ENCODE measurements at regions not wholly inside any gene's neighbourhood (a gene's known extent, or its start where the extent isn't known, plus 50 kb on each side); places are given as distances from the start of the nearest gene placed in this dataset.
"Not testable (repeated sequence)": the region's sequence is repeated elsewhere in the genome, so short reads cannot be mapped to it uniquely, and the experiment has no call there.

DNA sequence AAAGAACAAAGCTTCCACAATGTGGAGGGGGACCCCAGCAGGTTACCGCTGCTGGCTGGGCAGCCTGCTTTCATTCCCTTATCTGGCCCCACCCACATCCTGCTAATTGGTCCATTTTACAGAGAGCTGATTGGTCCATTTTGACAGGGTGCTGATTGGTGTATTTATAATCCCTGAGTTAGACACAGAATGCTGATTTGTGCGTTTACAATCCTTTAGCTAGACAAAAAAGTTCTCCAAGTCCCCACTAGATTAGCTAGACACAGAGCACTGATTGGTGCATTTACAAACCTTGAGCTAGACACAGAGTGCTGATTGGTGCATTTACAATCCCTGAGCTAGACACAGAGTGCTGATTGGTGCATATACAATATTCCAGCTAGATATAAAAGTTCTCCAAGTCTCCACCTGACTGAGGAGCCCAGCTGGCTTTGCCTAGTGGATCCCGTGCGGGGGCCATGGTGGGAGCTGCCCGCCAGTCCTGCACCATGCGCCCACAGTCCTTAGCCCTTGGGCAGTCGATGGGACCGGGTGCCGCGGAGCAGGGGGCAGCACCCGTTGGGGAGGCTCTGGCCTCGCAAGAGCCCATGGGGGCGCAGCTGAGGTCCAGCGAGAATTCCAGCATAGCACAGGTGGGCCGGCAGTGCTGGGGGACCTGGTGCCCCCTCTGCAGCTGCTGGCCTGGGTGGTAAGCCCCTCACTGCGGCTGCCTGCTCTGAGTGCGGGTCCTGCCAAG is 88.8 kb upstream of the MYLIP start:
- DNase-seq = not testable (repeated sequence)

DNA sequence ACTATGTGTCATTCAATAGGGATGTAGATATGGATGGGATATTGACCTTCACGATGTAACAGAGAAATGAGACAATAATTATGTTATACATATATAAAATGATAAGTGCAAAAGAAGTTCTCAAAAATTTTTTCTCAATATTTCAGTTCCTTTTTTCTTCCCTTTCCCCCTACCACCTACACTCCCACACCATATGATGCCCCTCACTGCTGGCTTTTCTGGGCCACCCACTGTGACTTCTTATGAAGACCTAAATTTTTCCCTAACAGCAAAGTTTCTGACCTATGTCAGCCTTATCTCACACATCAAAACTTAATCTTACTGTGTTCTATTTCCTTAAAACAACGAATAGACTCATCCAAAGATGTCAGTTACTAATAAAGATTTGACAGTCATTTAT is 89.9 kb upstream of the MYLIP start:
- no peak for DNase-seq

DNA sequence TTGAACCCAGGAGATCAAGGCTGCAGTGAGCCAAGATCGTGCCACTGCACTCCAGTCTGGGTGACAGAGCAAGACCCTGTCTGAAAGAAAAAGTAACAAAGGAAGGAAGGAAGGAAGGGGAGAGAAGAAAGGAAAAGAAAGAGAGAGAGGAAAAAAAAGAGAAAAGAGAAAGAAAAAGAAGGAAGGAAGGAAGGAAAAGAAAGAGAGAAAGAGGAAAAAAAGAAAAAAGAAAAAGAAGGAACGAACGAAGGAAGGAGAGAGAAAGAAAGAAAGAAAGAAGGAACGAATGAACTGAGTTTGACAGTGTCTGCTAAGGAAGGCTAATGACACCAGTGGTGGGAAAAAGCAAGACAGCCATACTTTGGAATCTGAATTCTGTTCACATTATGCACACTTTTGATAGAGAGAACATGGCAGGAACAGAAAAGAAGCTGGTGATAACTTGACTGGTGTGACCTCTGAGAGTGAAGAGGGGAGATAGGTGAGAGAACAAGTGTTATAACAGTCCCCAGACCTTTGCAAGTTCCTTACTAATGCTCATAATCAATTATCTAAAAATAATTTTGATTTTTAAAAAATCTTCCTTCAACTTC is 93.3 kb upstream of the MYLIP start:
- no peak for DNase-seq

DNA sequence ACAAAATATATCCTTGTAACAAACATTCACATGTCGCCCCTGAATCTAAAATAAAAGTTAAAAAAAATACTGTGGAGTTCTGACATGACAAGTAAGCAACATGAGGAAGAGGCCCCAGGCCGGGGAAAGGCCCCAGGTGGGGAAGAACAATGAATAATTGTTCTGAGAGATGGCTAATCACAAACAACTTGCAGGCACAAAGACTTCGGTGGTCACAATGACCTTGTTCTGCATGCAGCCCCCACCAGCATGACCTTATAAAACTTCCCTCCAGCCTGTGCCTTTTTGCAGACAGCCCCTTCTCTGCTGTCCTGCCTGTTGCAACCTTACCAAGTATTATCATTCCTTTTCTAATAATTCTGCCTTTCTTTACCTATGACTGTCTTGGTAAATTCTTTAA is 95.7 kb upstream of the MYLIP start:
- no peak for DNase-seq

DNA sequence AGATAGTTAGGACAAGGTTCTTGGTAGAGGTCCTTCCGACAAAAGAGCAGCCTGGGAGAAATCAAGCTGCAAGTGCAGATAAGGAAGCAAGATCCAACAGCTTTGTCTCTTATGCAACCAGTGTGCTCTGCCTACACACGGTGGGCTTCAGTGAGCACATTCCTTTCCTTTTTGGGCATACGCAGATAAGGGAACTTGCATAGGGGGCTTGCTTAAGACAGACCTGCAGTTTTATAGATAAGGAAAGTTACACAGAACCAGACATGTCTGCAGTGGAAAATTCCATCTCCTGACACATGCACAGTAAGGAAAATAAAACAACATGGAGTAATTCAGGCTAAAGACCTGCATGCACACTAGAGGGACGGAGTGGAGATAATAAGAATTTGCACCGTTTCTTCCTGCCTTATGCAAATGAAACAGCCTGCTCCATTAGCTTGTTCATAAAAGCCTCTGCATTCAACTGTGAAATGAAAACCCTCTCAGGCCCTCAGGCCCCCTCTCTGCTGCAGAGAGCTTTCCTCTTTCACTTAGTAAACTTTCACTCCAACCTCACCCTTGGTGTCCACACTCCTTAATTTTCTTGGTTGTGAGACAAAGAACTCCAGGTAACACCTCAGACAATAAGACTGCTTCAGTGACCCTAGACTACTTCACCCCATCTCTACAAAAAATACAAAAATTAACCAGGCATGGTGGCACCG is 97.5 kb upstream of the MYLIP start:
- no peak for DNase-seq

DNA sequence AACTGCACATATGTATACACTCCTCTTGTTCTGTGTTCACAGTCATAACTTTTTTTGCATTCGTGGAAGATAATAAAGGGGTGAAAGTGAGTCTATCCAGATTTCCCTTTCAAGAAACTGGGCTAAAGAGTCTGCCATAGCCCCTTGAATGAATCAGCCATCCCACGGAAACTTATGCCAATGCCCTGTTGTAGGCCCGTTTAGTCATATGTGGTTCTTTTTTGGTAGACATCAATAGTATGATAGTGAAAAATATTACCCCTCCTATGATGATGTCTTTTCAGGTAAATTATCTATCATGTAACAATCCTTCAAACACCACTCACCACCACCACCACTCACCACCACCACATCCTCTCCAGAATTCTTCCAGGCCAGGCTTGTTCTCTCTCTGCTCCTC is 99.9 kb upstream of the MYLIP start:
- DNase-seq = no peak

DNA sequence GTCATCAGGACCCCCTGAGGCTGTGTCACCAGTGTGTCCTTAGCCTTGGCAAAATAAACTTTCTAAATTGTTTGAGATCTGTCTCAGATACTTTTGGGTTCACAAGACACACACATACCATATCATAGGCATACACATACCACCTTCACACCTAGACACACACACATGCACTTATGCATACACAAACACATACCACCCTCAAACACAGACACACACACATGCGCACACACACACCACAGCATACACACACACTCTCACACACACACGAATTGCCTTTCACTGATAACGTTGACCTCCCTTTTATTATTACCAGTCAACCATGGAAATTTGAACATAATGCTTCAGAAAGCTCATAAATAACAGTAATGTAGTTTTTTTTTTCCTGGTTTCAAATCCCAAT is 108.6 kb upstream of the MYLIP start:
- DNase-seq = no peak

DNA sequence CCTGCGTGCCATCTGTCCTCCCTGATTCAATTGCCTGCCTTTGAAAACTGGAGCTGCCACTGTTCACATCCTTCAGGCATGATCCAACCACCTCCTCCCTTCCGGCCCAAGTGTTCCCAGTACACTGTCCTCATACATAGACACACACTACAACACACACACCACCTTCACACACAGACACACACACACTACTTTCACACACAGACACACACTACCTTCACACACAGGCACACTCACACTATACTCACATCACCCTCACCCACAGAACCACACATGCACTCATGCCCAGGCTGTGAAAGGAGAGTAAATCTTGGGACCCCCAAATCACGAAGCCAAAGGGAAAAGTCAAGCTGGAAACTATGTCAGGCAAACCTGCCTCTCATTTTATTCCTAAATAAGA is 109.4 kb upstream of the MYLIP start:
- DNase-seq = no peak

DNA sequence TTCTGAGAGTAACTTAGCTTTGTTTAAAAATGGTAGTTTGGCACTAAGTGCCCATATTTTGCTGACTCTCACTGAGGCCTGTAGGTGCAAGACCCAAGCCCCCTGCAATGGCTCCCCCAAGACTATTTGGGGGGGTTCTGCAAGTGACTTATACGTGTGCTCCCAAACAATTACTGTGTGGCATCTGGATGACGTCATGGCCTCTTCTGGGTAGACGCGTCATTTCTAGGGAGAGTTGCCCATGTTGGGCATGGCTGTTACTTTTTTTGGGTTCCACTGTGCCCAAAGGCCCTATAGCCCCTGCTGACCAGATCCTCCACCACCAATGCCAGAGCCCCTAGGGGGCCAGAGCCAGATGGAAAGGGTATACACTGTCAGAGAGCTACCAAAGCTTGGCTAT is 110.3 kb upstream of the MYLIP start:
- DNase-seq = no peak

DNA sequence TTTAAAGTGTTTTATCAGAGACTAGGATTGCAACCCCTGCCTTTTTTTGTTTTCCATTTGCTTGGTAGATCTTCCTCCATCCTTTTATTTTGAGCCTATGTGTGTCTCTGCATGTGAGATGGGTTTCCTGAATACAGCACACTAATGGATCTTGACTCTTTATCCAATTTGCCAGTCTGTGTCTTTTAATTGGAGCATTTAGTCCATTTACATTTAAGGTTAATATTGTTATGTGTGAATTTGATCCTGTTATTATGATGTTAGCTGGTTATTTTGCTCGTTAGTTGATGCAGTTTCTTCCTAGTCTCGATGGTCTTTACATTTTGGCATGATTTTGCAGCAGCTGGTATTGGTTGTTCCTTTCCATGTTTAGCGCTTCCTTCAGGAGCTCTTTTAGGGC is 114.6 kb upstream of the MYLIP start:
- DNase-seq = not testable (repeated sequence)

DNA sequence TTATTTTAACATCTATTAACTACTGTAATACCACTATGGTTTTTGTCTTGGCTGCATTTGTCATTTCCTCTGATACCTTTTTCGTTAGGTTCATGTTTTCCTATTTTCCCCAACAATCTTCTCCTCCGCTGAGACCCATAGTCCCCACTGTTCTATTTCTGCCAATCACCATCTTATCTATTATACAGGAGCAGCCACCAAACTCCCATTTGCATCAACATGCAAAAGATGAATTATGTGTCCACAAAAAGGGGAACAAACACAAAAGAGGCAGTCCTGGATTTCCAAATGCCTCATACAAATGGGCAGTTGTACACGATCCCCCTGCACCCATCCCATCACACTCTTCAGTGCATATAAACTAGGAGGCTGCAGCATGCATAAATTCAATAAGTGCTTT is 121.7 kb upstream of the MYLIP start:
- DNase-seq = no peak

DNA sequence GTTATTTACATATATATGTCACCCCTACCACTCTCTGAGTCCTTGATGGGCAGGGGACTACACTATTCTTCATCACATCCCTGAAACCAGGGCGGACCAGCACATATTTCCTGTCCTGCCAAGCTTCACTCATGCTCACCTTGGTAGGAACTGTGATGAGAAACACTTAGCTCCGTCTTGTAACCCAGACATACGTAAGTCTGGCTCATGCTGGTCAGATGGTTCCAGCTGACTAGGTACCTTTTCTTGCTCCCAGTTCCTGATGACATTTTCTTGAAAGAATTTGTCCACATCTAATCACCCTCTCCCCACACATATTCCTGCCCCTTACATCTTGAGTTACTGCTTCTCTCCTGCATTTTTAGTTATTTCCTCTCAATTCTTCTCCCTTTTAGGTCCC is 122.2 kb upstream of the MYLIP start:
- no peak for DNase-seq

DNA sequence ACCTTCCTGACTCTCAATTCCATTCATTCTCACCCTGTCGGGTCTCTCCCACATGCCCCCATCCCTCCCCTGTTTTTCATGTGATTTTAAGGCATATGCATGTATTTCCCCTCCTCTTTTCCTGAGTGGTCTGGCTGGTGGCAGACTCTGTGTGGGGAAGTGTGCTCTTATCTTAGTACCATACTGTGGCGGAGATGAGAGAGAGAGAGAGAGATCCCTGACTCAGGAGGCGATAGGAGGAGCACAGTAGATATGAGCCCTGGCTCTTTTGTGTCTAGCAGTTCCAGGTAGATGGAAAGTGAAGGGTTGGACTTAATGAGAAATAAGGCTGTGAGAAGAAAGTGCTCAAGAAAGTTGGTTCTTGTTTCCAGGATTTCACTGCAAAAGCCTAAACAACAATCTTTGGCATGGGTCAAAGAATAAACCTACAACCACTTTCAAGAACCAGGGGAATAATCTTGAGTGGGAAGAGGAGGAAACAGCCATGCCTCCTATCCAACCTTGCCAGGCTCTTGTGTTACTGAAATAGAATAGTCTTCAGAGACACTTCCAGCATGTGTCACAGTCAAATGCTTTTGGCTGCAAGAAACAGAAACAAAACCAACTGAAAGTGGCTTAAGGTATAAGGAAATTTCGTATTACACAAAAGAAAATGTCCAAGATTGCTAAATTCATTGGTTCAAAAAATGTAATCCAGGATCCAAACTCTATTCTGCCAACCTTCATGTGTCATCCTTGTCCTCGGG is 123.8 kb upstream of the MYLIP start:
- no peak for DNase-seq

DNA sequence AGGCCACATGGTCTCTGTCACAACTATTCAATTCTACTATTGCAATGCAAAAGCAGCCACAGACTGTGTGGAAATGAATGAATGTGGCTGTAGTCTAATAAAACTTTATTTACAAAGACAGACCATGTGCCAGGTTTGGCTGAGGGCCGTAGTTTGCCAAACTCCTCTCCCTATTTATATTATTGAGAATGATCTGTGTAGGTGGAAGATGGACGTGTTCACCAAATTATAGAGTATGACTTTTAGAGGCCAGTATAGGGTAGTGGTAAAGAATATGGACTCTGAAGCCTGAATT is 125.7 kb upstream of the MYLIP start:
- no peak for DNase-seq

DNA sequence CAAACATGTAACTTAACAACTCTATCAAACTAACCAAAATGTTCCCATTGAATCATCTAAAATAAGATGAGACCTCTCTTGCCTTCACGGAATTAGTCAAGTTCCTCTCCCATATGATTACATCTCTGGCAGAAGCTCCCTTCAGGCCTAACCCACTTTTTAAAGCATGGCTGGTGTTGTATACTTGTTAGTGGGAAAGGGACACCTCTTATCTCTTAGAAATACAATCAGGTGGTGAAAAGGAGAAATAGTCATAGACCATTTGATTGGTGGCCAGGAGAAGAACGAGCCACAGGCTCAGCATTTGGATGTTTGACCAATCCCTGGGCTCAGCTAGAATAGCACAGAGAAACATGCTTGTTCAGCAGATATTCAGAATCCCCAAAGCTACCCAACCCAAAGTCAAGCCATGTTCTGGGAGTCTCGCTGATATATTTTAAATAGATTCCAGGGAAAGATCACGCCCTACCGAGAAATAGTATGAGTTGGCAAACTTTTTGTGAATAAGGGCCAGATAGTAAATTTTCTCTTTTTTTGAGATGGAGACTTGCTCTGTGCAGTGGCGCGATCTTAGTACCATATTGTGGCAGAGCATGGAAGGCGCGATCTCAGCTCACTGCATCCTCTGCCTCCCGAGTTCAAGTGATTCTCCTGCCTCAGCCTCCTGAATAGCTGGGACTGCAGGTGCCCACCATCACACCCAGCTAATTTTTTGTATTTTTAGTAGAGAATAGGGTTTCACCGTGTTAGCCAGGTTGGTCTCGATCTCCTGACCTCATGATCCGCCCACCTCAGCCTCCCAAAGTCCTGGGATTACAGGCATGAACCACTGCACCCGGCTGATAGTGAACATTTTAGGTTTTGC is 126.3 kb upstream of the MYLIP start:
- DNase-seq = no peak

DNA sequence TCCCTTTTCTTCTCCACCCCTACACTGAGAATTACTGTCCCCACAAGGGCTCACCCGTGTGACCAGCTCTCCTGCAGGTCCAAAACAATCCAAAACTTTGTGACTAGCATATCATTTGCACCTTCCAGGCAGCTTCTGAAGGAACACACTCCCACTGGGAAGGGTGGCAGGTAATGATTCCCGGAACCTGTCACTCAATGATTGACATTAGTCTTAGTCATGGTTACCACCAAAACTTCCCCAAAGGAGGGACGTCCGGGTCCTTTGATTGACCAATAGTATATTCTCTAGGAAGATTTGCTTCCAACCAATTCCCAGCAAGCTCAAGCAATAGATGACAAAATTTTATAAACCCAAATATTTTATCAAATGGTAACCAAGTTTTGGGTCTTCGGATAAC is 127.7 kb upstream of the MYLIP start:
- DNase-seq = no peak

DNA sequence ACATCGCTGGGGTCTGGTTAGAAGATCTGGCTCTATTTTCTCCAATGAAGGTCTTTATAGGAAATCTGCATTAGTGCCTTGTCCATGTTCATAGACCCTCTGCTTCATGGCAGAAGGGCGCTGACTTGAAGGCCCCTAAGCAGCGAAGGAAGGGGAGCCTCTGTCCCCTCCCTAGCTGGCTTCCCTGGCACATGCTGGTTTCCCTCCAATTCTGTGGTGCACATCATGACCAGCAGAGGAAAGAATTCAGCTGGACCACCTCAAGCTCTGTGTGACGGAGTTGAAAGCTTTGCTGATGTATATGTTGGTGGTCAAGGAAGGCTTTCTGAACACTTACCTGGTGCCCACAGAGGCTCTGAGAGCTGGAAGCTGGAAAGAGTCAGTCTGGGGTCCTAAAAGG is 129.7 kb upstream of the MYLIP start:
- no peak for DNase-seq

DNA sequence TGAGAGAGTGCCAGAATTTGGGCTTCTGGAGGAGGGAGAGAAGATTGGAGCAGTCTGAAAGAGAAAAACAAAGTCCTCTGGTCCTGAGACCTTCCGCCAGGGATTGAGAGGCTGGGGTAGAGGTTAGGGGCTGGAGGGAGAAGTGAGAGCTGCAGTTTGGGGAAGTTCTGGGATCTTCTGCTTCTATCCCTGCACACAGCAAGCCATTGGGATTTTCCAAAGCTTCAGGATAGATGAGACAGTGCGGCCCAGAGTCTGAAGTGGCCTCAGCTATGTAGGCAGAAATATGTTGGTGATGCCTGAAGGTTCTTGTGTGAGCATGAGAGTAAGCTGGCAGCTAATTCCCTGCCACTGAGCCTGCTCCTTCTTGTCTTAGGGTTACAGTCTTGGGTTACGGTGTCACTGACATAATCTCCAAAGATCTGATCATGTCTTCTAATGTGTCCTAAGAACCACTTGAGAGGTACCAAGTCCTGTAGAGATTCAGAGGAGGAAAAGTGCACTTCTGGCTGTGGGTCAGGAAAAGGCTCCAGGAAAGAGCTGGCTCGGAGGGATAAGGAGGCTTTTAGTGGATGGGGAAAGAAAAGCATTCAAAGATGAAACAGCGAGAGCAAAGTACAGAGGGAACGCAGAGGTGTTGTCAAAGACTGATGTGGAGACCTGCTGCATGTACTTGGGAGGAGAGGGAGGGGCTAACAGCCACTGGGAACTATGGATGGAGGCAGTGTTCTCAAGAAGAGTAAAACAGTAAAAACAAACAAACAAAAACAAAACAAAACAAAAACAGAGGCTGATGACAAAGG is 131.1 kb upstream of the MYLIP start:
- no peak for DNase-seq

DNA sequence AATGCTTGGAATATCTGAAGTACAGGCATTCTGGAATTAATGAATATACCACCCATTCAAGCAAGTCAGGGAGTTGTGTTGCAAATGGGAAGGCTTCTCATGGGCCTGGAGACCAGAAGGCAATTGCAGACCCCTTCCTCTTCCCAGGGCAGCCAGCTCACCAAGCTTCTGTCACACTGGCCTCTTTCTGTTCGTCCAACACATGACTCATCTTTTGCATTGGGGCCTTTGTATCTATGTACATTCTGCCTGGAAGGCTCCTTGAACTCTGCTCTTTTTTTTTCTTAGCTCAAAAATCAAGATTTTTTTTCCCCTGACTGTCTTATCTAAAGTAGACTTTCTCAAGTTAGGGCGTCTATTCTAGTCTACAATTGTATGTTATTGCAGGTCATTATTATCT is 132.9 kb upstream of the MYLIP start:
- no peak for DNase-seq

DNA sequence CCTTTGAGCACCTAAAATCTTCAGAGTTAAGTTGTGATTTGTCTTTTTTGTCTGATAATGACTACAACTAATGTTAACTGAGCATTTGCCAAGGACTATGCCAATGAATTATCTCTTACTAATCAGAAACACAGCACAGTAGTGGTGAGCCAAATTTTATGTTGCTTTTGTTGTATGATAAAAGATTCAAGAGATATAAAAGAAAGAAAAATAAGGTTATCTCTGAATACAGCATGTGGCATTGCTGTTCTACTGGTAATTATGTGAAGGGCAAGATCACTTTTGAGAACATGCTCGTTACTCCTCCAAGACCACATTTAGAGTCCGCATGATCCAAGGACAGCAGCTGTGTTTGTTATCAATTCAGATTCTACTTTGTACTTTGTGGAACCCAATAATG is 133.4 kb upstream of the MYLIP start:
- no peak for DNase-seq

DNA sequence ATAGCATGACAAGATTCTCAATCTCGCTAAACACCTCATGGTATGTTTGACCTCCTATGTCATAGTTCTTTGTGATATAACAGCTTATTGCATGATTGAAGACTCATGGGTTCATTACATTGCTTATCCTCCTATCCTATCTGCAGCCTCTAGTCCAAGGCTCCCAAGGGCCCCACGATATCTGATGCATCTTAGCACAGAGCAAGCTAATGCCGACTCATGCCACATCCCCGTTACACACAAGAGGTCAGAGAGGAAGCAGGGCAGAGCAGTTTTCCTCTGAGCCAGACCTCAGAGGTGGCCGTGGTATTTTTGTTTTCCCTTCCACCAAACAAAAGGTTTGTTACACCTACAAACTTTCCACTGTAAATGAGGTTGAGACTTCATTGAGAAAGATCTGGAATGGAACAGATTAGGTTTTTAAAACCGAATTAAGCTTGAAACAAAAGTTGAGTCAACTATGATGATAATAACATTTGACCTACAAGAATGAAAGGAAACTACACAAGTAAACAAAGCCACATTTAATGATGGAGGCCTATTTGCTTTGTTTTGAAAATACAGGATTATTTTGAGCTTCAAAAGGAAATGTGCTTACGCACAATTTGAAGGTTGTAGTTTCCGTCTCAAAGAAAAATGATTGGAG is 133.9 kb upstream of the MYLIP start:
- DNase-seq = no peak
